HL-60 (cell line): ENCODE measurements at regions not wholly inside any gene's neighbourhood (a gene's known extent, or its start where the extent isn't known, plus 50 kb on each side); places are given as distances from the start of the nearest gene placed in this dataset.

Experiments
- DNase-seq, 2 experiments: peaks; one replicate each; pipeline ENCODE4 v3.0.0-alpha.2; 2010 to 2020; ENCODE audit warnings: low read depth in 1 of 2, low spot score in 1 of 2
- H3K27ac ChIP-seq: fragments of 250-450 bp; sonication (Bioruptor Pico); replicated peaks from 2 replicates; pipeline ENCODE4 v1.5.1; 2020; ENCODE audit warnings: mild to moderate bottlenecking, moderate library complexity
- H3K27me3 ChIP-seq: fragments of 250-450 bp; sonication (Bioruptor Pico); 2 replicates; pipeline ENCODE4 v1.5.1; 2021; ENCODE audit warnings: mild to moderate bottlenecking, moderate library complexity; ENCODE audit not compliant: insufficient read depth, poor library complexity, severe bottlenecking
- H3K4me3 ChIP-seq: replicated peaks from 2 replicates; pipeline ENCODE4 v1.5.1; 2011; ENCODE audit warnings: mild to moderate bottlenecking, control low read depth, low read length; ENCODE audit not compliant: insufficient read depth
- CTCF ChIP-seq: IDR thresholded peaks from one replicate; pipeline ENCODE4 v1.5.1; 2011; ENCODE audit warnings: low read length, control low read depth, inconsistent platforms; ENCODE audit not compliant: insufficient read depth
- GABPA ChIP-seq: IDR thresholded peaks from 2 replicates; pipeline ENCODE4 v1.6.1; 2012; ENCODE audit warnings: low read depth
- POLR2AphosphoS5 ChIP-seq: IDR thresholded peaks from 2 replicates; pipeline ENCODE4 v1.6.1; 2012; ENCODE audit warnings: low read depth
- SPI1 ChIP-seq: IDR thresholded peaks from 2 replicates; pipeline ENCODE4 v1.6.1; 2012; ENCODE audit warnings: low read depth, mild to moderate bottlenecking, borderline replicate concordance
- TF ChIP-seq, protein P1 (sequence below): IDR thresholded peaks from 2 replicates; pipeline ENCODE4 v1.6.1; 2012; ENCODE audit warnings: low read depth; ENCODE audit not compliant: insufficient replicate concordance

DNA sequence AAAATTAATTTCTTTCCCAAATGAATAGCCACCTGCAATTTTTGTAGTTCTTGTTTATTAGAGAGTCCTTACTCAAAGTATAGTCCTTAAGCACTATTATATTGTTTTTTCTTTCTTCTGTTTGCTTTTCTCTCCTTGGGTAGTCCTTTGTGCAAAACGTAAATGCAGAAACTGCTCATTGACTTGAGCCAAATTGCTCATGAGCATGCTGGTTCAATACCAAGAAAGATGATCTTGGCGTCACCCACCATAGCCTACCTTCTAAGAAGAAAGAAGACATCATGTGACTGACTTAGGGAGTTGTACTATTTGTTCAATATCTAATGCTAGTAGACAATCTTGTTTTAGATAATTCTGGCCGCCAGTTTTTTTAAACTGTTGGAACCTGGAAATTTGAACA is 248.8 kb upstream of the DMRT1 start:
- Histone ChIP-seq H3K27ac (no peak overlapping the region), H3K27me3 (peaks cover 5% of the 10 kb centered on the region), H3K4me3 (no peak overlapping the region)
- TF ChIP-seq POLR2AphosphoS5 (no peak), SPI1 (no peak), CTCF (no peak), GABPA (no peak)
- TF ChIP-seq, protein P1, sequence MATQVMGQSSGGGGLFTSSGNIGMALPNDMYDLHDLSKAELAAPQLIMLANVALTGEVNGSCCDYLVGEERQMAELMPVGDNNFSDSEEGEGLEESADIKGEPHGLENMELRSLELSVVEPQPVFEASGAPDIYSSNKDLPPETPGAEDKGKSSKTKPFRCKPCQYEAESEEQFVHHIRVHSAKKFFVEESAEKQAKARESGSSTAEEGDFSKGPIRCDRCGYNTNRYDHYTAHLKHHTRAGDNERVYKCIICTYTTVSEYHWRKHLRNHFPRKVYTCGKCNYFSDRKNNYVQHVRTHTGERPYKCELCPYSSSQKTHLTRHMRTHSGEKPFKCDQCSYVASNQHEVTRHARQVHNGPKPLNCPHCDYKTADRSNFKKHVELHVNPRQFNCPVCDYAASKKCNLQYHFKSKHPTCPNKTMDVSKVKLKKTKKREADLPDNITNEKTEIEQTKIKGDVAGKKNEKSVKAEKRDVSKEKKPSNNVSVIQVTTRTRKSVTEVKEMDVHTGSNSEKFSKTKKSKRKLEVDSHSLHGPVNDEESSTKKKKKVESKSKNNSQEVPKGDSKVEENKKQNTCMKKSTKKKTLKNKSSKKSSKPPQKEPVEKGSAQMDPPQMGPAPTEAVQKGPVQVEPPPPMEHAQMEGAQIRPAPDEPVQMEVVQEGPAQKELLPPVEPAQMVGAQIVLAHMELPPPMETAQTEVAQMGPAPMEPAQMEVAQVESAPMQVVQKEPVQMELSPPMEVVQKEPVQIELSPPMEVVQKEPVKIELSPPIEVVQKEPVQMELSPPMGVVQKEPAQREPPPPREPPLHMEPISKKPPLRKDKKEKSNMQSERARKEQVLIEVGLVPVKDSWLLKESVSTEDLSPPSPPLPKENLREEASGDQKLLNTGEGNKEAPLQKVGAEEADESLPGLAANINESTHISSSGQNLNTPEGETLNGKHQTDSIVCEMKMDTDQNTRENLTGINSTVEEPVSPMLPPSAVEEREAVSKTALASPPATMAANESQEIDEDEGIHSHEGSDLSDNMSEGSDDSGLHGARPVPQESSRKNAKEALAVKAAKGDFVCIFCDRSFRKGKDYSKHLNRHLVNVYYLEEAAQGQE, result no peak
- no peak for DNase-seq

DNA sequence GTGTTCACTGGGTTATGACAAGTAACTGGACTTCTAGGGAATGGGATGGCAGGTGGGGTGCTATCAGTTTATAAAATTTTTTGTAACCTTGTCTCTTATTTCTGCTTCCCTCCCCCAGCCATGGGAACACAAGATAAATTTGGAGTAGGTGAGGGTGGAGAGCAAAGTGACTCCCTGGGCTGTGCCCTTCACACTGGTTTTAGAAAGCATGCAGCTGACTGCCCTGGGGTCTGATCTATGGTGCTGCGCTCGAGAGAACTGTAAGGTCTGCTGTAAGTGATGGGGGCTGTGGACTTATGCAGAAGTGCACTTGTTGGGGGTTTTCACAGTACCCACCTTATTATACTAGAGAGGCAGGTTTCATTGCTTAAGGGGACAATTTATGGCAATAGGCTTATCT is 247.7 kb upstream of the DMRT1 start:
- TF ChIP-seq CTCF (no peak), GABPA (no peak), SPI1 (no peak), POLR2AphosphoS5 (no peak)
- TF ChIP-seq, protein P1, result no peak
- no peak overlapping the region for H3K27ac ChIP-seq
- DNase-seq, result no peak
- H3K27me3 ChIP-seq, result peaks cover 5% of the 10 kb centered on the region
- no peak overlapping the region for H3K4me3 ChIP-seq

DNA sequence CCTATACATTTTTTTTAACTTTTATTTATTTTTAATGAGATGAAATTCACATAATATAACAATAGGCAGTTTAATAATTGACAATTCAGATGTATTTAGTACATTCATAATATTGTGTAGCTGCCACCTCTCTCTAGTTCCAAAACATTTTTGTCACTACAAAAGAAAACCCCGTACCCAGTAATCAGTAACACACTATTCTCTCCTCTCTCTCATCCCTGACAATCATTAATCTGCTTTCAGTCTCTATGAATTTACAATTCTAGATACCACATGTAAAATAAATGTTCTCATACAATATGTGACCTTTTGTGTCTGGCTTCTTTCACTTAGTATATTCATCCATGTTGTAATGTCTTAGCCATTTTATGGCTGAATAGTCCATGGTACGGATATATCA is 244.8 kb upstream of the DMRT1 start:
- no peak overlapping the region for H3K4me3 ChIP-seq
- no peak for TF ChIP-seq POLR2AphosphoS5
- TF ChIP-seq SPI1, result no peak
- no peak for TF ChIP-seq CTCF
- TF ChIP-seq, protein P1, result no peak
- no peak for TF ChIP-seq GABPA
- H3K27me3 ChIP-seq, result peaks cover 5% of the 10 kb centered on the region

More for the DNA sequence above, 244.8 kb upstream of the DMRT1 start:
- no peak overlapping the region for H3K27ac ChIP-seq
- no peak for DNase-seq
